SK-N-MC (cell line): ENCODE measurements at regions not wholly inside any gene's neighbourhood (a gene's known extent, or its start where the extent isn't known, plus 50 kb on each side); places are given as distances from the start of the nearest gene placed in this dataset.

Experiments used
- EZH2 ChIP-seq: fragments of 200-600 bp; sonication (generic); IDR thresholded peaks from one replicate; pipeline ENCODE4 v1.6.1; 2017; ENCODE audit warnings: antibody characterized with exemption
- FOXP2 ChIP-seq: optimal IDR thresholded peaks from 2 replicates; pipeline ENCODE3; 2011; ENCODE audit warnings: mild to moderate bottlenecking, moderate library complexity; ENCODE audit not compliant: insufficient read depth; ENCODE audit errors: extremely low read length, control extremely low read depth
- POLR2AphosphoS5 ChIP-seq: IDR thresholded peaks from 2 replicates; pipeline ENCODE4 v1.6.1; 2012; ENCODE audit warnings: mild to moderate bottlenecking, low read depth, low read length, borderline replicate concordance

DNA sequence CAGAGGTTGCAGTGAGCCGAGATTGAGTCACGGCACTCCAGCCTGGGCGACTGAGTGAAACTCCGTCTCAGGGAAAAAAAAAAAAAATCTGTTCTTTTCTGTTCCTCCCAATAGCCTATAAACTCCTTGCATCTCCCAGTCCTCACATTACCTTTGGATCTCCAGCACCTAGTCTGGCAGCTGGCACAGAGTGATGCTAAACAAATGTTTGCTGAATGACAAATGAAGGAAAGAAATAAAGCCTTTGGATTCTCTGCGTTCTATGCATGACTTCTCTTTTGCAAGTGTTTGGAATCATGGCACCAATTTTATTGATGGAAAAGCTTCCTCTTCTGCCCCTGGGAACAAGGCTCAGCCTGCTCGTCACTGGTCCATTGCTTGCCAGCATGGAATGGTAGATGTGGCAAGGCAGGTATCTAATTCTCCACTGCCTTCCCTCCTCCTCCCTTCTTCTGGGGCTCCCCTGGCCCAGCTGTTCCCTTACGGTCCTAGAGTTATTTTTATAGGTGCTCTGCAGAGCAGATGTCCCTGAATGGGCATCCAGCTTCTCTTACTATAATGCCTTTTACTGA lies 53.6 kb upstream of the FYN start:
- no peak for TF ChIP-seq EZH2
- no peak for TF ChIP-seq POLR2AphosphoS5
- no peak for TF ChIP-seq FOXP2
